Naive thymus-derived CD8-positive, alpha-beta T cell (primary cell): ENCODE measurements at regions not wholly inside any gene's neighbourhood (a gene's known extent, or its start where the extent isn't known, plus 50 kb on each side); places are given as distances from the start of the nearest gene placed in this dataset.

Experiments used
- ATAC-seq, 2 donors: fragments of 150-1000 bp; cut with Tn5 transposase in 1 of 2; sonication (Bioruptor Pico), chemical (Tn5 transposase) in 1 of 2; 1 replicate in 1 of 2; 2 replicates in 1 of 2; pipeline ENCODE4 v1.10.0; 2021; ENCODE audit warnings: mild to moderate bottlenecking in 2 of 2, moderate library complexity in 2 of 2
- POLR2A ChIA-PET: fragments of 350-600 bp; sonication (Branson Sonifier 250); formaldehyde crosslinking; loops from one replicate; lab custom pipeline; 2021; ENCODE audit warnings: antibody characterized with exemption; lab: Charles Lee
- DNase-seq, 10 donors: peaks; one replicate each; pipeline versions ENCODE4 v3.0.0 to v3.0.0-alpha.2; 2020 to 2022
- H3K27ac Mint-ChIP-seq, 10 donors: one replicate each; pipeline ENCODE4 v1.8.0; 2020 to 2022; ENCODE audit warnings: mild to moderate bottlenecking in 10 of 10, mixed read lengths in 10 of 10, moderate library complexity in 4 of 10, inconsistent platforms in 1 of 10
- H3K27me3 Mint-ChIP-seq, 5 donors: one replicate each; pipeline ENCODE4 v1.8.0; 2021 to 2022; ENCODE audit warnings: mixed read lengths in 5 of 5
- H3K36me3 Mint-ChIP-seq, 3 donors: one replicate each; pipeline ENCODE4 v1.8.0; 2020 to 2022; ENCODE audit warnings: mixed read lengths in 3 of 3, mild to moderate bottlenecking in 2 of 3, inconsistent platforms in 1 of 3
- H3K4me1 Mint-ChIP-seq, 4 donors: one replicate each; pipeline ENCODE4 v1.8.0; 2021 to 2022; ENCODE audit warnings: mixed read lengths in 4 of 4
- H3K4me3 Mint-ChIP-seq, 10 donors: one replicate each; pipeline ENCODE4 v1.8.0; 2020 to 2022; ENCODE audit warnings: mild to moderate bottlenecking in 10 of 10, mixed read lengths in 10 of 10, moderate library complexity in 6 of 10, inconsistent platforms in 1 of 10
- H3K9me3 Mint-ChIP-seq, 9 donors: one replicate each; pipeline ENCODE4 v1.8.0; 2020 to 2022; ENCODE audit warnings: mixed read lengths in 9 of 9, mild to moderate bottlenecking in 3 of 9, inconsistent platforms in 1 of 9, moderate library complexity in 1 of 9

DNA sequence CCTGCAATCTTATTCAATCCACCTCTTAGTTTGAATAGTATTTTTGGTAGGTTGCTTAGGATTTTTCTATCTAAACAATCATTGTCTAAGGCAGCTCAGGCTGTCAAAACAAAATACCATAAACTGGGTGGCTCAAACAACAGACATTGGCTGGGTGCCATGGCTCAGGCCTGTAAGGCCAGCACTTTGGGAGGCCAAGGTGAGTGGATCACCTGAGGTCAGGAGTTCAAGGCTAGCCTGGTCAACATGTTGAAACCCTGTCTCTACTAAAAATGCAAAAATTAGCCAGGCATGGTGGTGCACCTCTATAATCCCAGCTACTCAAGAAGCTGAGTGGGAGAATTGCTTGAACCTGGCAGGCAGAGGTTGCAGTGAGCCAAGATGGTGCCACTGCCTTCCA lies 126.7 kb downstream of the CYLD start:
- Mint-ChIP-seq H3K27me3 (peaks cover 2 to 14% (median 5%) of the 10 kb centered on the region in 5 donors), H3K4me1 (no peaks in the 10 kb centered on the region), H3K27ac (no peak overlapping the region), H3K36me3 (peaks cover 0 to 5% (median 0%) of the 10 kb centered on the region in 3 donors), H3K9me3 (peaks cover 0 to 13% (median 4%) of the 10 kb centered on the region in 9 donors), H3K4me3 (no peak overlapping the region)
- ATAC-seq (no peak), DNase-seq (no peak)
- POLR2A ChIA-PET = interaction anchor here (0.6 kb wide), 1 partner anchor 896 kb away, joined by 3 read pairs; no protein-coding TSS in a partner anchor

GRCh38 chr16:50866806-50867205 lies 124.9 kb downstream of the CYLD start:
- no peak overlapping the region for H3K4me3 Mint-ChIP-seq
- H3K9me3 Mint-ChIP-seq = no peaks in the 10 kb centered on the region
- ATAC-seq (no peak), DNase-seq (no peak)
- POLR2A ChIA-PET = interaction anchor here (0.6 kb wide), 1 partner anchor 691 kb away, joined by 7 read pairs; no protein-coding TSS in a partner anchor
- no peaks in the 10 kb centered on the region for H3K36me3 Mint-ChIP-seq
- no peak overlapping the region for H3K27ac Mint-ChIP-seq
- H3K4me1 Mint-ChIP-seq = no peaks in the 10 kb centered on the region
- peaks cover 0 to 5% (median 2%) of the 10 kb centered on the region in 5 donors for H3K27me3 Mint-ChIP-seq

- Mint-ChIP-seq H3K9me3 (no peaks in the 10 kb centered on the region), H3K4me1 (no peaks in the 10 kb centered on the region), H3K27me3 (peaks cover 0 to 8% (median 0%) of the 10 kb centered on the region in 5 donors), H3K27ac (no peak overlapping the region), H3K4me3 (no peak overlapping the region), H3K36me3 (no peaks in the 10 kb centered on the region)
- POLR2A ChIA-PET = no interaction called here
- DNase-seq = no peak
- ATAC-seq = no peak
Observed at GRCh38 chr16:50864386-50864785, 122.5 kb downstream of the CYLD start.

GRCh38 chr16:50863644-50864144 lies 121.8 kb downstream of the CYLD start:
- H3K9me3 Mint-ChIP-seq = no peaks in the 10 kb centered on the region
- ATAC-seq = no peak
- no peaks in the 10 kb centered on the region for H3K36me3 Mint-ChIP-seq
- no peaks in the 10 kb centered on the region for H3K4me1 Mint-ChIP-seq
- H3K4me3 Mint-ChIP-seq = no peak overlapping the region
- H3K27me3 Mint-ChIP-seq = peaks cover 0 to 8% (median 0%) of the 10 kb centered on the region in 5 donors
- H3K27ac Mint-ChIP-seq = no peak overlapping the region
- POLR2A ChIA-PET = no interaction called here
- no peak for DNase-seq

- POLR2A ChIA-PET = no interaction called here
- peak overlapping the region in 1 of 10 donors; percentile 66 for H3K27ac Mint-ChIP-seq
- peaks cover 0 to 8% (median under 1%) of the 10 kb centered on the region in 5 donors for H3K27me3 Mint-ChIP-seq
- H3K4me3 Mint-ChIP-seq = no peak overlapping the region
- peaks cover 0 to under 1% (median 0%) of the 10 kb centered on the region in 9 donors for H3K9me3 Mint-ChIP-seq
- ATAC-seq = no peak
- H3K4me1 Mint-ChIP-seq = no peaks in the 10 kb centered on the region
- no peak for DNase-seq
- H3K36me3 Mint-ChIP-seq = no peaks in the 10 kb centered on the region
Observed at GRCh38 chr16:50862818-50863643, 121.1 kb downstream of the CYLD start.

- Mint-ChIP-seq H3K9me3 (peaks cover 0 to 2% (median 0%) of the 10 kb centered on the region in 9 donors), H3K36me3 (peaks cover 0 to 2% (median 0%) of the 10 kb centered on the region in 3 donors), H3K4me3 (no peak overlapping the region), H3K27me3 (peaks cover 0 to 14% (median 6%) of the 10 kb centered on the region in 5 donors), H3K27ac (no peak overlapping the region), H3K4me1 (no peaks in the 10 kb centered on the region)
- DNase-seq (no peak), ATAC-seq (no peak)
- POLR2A ChIA-PET = interaction anchor here (0.6 kb wide), 1 partner anchor 719 kb away, joined by 3 read pairs; no protein-coding TSS in a partner anchor
Observed at GRCh38 chr16:50861970-50862411, 120.1 kb downstream of the CYLD start.

DNA sequence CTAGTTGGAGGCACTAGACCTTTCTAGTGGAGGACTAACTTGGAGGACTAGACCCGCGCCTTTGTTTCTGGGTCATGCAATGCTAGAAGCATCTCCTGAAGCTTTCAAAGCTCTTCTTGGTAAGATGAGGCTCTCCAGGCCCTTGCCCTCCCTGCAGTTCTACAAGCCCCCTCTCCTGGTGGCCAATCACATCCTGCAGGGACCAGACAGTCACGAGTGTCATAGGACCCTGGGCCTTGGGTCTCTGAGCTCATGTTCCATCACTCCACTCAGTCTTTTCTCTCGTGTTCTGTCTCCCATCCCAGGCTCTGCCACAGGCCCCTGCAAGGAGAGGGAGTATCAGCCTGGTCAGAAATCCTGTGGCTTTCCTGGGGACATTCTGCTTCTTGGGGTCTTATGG lies 119.6 kb downstream of the CYLD start:
- DNase-seq = no peak
- POLR2A ChIA-PET = interaction anchor here (0.6 kb wide), 1 partner anchor 718 kb away, joined by 3 read pairs; no protein-coding TSS in a partner anchor
- H3K27me3 Mint-ChIP-seq = peaks cover 0 to 18% (median 10%) of the 10 kb centered on the region in 5 donors
- no peak overlapping the region for H3K27ac Mint-ChIP-seq
- no peak overlapping the region for H3K4me3 Mint-ChIP-seq
- H3K9me3 Mint-ChIP-seq = peaks cover 0 to 2% (median 0%) of the 10 kb centered on the region in 9 donors
- peaks cover 0 to 8% (median 3%) of the 10 kb centered on the region in 3 donors for H3K36me3 Mint-ChIP-seq
- ATAC-seq = no peak
- no peaks in the 10 kb centered on the region for H3K4me1 Mint-ChIP-seq

GRCh38 chr16:50859628-50860360 lies 117.9 kb downstream of the CYLD start:
- H3K4me1 Mint-ChIP-seq = no peaks in the 10 kb centered on the region
- ATAC-seq = no peak
- peaks cover 0 to 2% (median 0%) of the 10 kb centered on the region in 9 donors for H3K9me3 Mint-ChIP-seq
- H3K4me3 Mint-ChIP-seq = no peak overlapping the region
- H3K36me3 Mint-ChIP-seq = peaks cover 0 to 8% (median 3%) of the 10 kb centered on the region in 3 donors
- H3K27me3 Mint-ChIP-seq = peaks cover 0 to 19% (median 12%) of the 10 kb centered on the region in 5 donors
- no peak overlapping the region for H3K27ac Mint-ChIP-seq
- POLR2A ChIA-PET = no interaction called here
- no peak for DNase-seq

- H3K9me3 Mint-ChIP-seq = peaks cover 0 to 2% (median 0%) of the 10 kb centered on the region in 9 donors
- DNase-seq (no peak), ATAC-seq (no peak)
- H3K4me3 Mint-ChIP-seq = no peak overlapping the region
- POLR2A ChIA-PET = no interaction called here
- H3K4me1 Mint-ChIP-seq = no peaks in the 10 kb centered on the region
- H3K36me3 Mint-ChIP-seq = peaks cover 0 to 8% (median 3%) of the 10 kb centered on the region in 3 donors
- no peak overlapping the region for H3K27ac Mint-ChIP-seq
- H3K27me3 Mint-ChIP-seq = peaks cover 2 to 26% (median 13%) of the 10 kb centered on the region in 5 donors
Observed at GRCh38 chr16:50858877-50859627, 117.2 kb downstream of the CYLD start.

DNA sequence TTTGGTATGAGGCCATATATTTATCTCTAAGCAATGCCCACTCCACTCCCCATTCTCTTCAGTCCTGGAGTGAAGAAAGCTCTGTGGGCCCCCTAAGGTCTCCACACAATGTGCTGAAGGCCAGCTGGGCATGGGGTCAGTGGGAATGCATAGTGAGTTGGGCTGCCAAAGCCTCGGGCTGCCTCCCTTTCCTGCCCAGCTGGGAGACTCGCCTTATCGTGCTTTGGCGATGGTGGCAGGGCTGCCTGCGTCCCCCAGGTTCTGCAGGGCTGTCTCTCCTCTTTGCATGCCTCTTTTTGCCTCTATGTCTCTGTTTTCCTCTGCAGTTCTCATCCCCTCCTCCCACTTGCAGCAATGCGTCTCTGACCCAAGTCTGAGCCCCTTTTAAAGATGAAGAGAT lies 116.5 kb downstream of the CYLD start:
- Mint-ChIP-seq H3K36me3 (peaks cover 0 to 8% (median 3%) of the 10 kb centered on the region in 3 donors), H3K9me3 (peaks cover 0 to 2% (median 0%) of the 10 kb centered on the region in 9 donors), H3K4me1 (no peaks in the 10 kb centered on the region), H3K4me3 (no peak overlapping the region), H3K27me3 (peaks cover 2 to 33% (median 13%) of the 10 kb centered on the region in 5 donors), H3K27ac (no peak overlapping the region)
- no peak for DNase-seq
- POLR2A ChIA-PET = no interaction called here
- ATAC-seq = no peak

- peaks cover 2 to 38% (median 13%) of the 10 kb centered on the region in 5 donors for H3K27me3 Mint-ChIP-seq
- peaks cover 0 to 8% (median 3%) of the 10 kb centered on the region in 3 donors for H3K36me3 Mint-ChIP-seq
- no peak for DNase-seq
- ATAC-seq = no peak
- POLR2A ChIA-PET = no interaction called here
- no peak overlapping the region for H3K27ac Mint-ChIP-seq
- no peak overlapping the region for H3K4me3 Mint-ChIP-seq
- no peaks in the 10 kb centered on the region for H3K4me1 Mint-ChIP-seq
- peaks cover 0 to 2% (median 0%) of the 10 kb centered on the region in 9 donors for H3K9me3 Mint-ChIP-seq
Observed at GRCh38 chr16:50857881-50858280, 116.0 kb downstream of the CYLD start.

DNA sequence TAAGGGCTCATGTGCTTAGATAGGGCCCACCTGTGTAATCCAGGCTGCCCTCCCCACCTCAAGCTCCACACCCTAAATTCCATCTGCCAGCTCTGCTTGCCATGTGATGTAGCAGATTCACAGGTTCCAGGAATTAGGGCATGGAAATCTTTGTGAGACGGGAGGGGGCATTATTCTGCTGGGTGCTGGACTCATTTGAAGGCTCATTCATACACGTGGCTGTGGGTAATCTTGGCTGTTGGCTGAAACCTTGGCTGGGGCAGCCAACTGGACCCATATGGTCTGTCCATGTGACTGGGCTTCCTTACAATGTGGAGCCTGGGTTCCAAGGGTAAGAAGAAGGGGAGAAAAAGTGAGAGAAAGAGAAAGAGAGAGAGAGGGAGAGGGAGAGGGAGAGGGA lies 115.1 kb downstream of the CYLD start:
- no peak for DNase-seq
- POLR2A ChIA-PET = no interaction called here
- Mint-ChIP-seq H3K27ac (no peak overlapping the region), H3K4me3 (no peak overlapping the region), H3K9me3 (peaks cover 0 to 2% (median 0%) of the 10 kb centered on the region in 9 donors), H3K4me1 (no peaks in the 10 kb centered on the region), H3K36me3 (peaks cover 0 to 8% (median 3%) of the 10 kb centered on the region in 3 donors), H3K27me3 (peaks cover 2 to 38% (median 14%) of the 10 kb centered on the region in 5 donors)
- no peak for ATAC-seq
